ENCODE measurements at regions not wholly inside any gene's neighbourhood (a gene's known extent, or its start where the extent isn't known, plus 50 kb on each side); places are given as distances from the start of the nearest gene placed in this dataset.

DNA sequence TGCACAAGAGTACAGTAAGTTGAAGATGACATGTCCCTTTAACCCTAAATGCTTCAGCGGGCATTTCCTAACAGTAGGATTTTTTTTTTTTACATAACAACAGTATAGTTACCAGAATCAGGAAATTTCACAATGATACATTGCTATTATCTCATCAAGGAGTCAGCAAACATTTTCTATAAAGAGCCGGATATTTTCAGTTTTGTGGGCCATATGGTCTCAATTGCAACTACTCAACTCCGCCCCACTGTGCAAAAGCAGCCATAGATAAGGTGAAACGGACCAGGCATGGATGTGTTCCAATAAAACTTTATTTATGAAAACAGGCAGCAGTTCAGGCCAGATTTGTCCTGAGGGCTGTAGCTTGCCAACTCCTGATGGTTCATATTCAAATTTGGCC, 130.6 kb downstream of the SMAD6 start:
- no peak for DNase-seq

DNA sequence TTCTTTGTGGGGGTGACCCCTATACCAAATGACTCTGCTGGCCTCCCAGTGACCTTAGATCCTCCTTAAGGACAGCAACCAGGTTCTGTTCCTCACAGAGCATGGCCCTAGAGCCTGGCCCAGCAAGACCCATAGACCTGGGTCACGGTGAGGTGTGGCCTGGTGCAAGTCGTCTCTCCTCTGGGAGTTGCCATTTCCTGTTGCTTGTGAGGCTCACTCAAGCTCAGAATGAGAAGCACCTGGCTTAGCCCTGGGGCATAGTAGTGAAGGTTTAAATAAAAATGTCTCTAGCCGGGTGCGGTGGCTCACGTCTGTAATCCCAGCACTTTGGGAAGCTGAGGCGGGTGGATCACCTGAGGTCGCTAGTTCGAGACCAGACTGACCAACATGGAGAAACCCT, 131.3 kb downstream of the SMAD6 start:
- DNase-seq, result no peak

DNA sequence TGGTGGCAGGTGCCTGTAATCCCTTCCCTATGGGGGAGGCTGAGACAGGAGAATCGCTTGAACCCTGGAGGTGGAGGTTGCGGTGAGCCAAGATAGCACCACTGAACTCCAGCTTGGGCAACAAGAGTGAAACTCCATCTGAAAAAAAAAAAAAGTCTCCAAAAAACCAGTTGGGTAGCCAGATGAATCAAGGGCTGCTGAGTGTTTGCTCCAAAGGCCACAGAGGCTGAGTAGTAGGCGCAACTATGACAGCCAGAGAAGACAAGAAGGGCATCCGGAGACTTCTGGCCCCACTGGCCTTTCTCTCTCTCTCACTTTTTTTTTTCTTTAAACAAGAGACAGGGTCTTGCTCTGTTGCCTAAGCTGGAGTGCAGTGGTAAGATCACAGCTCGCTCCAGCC, 131.8 kb downstream of the SMAD6 start:
- DNase-seq, result no peak

DNA sequence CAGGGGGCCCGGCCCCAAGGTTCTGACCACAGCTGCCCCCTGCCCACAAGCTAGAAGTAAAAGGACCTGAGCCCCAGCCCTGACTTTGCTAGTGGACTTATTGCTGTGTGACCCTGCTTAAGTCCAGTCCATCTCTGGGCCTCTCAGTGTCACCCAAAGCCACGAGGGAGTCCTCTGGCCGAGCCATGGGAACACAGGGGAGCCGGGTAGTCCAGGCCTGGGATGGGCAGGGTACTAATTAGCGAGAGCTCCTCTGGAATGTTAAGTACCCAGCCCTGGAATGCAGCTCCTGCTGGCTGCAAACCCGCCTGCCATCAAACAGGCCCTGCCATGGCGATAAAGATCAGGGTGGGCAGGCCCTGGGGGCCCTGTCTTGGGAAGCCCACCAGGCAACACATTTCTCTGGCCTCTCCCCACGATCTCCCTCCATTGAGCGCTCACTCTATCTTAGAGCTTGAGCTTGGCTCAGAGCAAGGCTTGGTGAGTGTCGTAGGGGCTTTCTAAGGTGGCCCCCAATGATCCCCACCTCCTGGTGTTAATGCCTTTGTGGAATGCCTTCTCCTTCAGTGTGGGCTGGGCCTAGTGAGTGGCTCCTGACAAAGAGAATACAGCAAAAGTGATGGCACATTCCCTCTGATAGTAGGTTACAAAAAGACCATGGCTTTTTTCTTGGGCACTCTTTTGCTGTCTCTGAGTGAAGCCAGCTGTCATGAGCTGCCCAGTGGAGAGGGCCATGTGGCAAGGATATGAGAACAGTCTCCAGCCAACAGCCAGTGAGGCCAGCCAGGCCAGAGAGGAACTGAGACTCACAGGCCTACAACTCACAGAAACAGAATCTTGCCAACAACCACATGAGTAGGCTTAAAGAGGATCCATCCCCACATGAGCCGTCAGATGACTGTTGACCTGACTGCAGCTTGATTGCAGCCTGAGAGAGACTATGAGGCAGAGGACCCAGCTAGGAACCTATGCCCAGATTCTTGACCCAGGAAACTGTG, 133.1 kb downstream of the SMAD6 start:
- no peak for DNase-seq

DNA sequence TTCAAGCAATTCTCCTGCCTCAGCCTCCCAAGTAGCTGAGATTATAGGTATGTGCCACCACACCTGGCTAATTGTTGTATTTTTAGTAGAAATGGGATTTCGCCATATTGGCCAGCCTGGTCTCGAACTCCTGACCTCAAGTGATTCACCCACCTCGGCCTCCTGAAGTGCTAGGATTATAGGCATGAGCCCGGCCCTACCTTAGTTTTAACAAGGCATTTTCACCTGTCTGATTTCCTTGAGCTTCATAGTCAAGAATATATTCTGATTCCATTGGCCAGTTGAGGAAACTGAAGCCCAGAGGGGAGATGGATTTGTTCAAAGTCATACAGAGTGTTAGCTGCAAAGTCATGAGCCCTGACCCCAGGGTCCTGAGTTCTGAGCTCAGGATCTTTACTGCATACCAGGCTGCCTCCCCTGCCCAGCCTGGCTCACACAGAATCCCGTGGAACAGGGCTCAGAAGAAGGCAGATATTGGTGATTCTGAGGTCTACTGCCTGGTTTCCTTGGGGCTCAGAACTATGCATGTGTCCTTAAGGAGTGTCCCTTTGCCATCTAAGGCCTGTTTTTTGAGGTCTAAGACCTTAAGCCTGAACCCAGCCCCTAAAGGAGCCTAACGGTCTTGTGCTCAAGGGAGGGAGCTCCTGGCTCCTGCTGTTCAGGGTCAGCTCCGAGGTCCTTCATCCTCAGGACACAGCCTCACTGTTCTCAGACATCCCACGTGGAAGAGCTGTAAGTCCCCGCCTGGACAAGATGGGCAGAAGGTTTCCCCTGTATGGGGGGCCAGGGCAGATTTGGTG, 134.4 kb downstream of the SMAD6 start:
- DNase-seq, result no peak

DNA sequence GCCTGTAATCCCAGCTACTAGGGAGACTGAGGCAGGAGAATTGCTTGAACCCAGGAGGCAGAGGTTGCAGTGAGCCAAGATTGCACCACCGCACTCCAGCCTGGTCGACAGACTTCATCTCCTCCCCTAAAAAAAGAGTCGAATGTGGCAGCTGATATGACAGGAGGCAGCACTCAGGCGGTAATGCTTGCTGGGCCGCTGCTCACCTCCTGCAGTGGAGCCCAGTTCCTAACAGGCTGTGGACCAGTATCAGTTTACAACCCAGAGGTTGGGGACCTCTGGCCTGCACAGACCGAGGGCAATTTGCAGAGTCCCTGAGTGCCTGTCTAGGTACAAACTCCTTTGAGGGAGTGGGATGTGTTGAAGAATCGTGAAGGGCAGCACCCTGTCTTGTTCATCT, 136.2 kb downstream of the SMAD6 start:
- DNase-seq, result no peak

DNA sequence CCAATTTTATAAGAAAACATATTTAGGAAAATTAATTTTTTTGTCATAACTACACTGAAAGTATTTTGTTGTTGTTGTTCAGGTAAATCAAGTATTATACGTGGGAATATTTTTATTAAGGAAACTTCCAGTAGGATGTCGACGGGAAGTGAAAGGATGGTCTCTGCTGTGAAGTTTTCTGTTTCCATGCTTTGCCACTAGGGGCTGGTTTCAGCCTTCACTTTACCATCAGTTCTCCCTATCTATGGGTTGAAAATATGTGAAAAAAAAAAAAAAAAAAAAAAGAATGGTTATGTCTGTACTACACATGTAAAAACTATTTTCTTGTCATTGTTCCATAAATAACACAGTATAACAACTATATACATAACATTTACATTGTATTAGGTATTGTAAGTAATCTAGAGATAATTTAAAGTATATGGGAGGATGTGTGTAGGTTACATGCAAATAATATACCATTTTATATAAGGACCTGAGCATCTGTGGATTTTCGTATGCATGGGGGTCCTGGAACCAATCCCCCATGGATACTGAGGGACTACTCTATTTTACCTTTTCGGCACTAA, 136.7 kb downstream of the SMAD6 start:
- DNase-seq, result no peak

DNA sequence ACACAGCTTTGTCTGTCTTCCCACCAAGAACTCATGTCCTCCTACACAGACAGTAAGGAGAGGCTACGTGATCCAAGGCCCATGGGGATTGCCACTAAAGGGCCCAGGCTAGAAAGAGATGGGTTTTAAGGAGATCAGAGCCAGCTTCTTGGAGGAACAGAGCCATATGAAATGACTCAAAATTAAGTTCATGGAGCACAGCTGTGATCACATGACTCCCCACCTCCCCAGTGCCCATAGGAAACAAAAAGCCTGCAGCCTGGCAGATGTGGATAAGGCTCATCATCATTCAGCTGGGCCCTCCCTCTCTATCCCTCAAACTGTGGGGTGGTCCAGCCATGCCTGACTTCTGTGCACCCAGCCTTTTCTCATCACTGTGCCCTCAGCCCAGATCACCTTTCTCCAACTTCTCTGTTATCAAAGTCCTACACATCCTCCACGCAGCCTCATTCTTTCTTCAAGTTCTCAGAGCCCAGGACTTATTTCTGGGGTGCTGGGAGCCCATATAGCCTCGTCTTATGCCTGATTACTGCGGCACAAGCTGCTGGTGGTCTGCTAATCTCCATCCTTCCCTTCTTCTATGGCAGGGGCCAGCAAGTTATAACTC, 137.6 kb downstream of the SMAD6 start:
- DNase-seq, result no peak

DNA sequence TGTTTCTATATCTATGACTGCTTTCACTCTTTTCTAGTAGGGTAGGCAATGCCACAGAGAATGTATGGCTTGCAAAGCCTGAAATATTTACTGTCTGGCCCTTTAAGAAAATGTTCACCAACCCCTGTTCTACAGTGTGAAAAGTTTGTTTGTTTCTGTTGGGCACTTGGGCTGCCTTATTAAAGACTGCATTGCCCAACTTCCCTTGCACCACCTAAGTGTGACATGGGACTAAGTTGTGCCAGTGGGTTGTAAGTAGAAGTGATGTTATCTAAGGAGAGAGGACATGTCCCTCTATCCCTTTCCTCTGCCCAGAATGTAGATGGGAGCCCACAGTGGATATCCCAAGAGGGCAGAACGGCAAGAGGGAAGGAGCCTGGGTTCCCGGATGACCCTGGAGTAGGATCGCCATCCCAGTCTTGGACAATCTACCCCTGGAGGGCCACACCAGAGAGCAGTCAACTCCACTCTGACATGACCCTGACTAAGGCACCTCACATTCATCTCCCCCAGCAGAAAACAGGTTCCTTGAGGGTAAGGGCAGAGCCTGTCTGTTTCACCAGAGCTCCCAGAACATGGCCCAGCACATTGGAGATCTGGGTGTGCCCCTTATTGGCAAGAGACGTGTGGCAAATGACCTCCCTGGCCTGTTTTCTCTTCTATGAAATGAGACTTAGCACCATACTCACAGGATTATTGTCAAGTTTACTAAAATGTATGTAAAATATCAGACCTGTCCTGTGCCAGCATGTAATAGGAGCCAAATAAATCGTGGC, 138.8 kb downstream of the SMAD6 start:
- DNase-seq, result no peak

DNA sequence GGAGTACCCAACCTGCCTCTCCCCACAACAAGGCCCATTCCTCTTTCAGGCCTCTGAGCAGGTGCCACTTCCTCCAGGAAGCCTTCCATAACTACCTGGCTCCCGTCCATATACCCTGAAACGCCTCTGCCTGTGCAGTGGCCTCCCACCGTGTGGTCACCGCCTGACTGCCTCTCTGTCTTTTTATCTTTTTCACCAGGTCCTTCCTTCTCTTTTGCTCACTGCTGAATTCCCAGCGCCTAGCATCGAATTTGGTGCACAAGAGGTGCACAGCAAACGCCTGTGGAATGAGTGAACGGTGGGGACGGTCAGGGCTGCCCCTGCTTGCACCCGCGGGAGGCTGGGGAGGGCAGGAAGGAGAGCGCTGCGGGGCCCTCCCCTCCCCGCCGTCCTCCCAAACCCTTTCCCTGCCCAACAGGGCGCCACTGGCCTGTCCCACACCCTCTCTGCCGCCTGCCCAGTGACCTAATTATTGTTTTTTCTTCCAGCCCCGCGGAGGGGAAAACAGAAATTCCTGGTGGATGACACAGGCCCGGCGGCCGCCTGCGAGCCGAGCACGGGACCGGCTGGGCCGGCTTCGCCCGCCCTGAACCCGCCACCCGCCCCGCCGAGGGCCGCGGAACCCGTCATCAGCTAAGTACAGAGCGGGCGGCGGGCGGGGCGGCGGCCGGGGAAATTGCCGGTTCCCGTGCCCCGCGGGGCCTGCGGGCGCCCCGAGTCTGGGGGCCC, 140.1 kb downstream of the SMAD6 start:
- DNase-seq, result no peak

DNA sequence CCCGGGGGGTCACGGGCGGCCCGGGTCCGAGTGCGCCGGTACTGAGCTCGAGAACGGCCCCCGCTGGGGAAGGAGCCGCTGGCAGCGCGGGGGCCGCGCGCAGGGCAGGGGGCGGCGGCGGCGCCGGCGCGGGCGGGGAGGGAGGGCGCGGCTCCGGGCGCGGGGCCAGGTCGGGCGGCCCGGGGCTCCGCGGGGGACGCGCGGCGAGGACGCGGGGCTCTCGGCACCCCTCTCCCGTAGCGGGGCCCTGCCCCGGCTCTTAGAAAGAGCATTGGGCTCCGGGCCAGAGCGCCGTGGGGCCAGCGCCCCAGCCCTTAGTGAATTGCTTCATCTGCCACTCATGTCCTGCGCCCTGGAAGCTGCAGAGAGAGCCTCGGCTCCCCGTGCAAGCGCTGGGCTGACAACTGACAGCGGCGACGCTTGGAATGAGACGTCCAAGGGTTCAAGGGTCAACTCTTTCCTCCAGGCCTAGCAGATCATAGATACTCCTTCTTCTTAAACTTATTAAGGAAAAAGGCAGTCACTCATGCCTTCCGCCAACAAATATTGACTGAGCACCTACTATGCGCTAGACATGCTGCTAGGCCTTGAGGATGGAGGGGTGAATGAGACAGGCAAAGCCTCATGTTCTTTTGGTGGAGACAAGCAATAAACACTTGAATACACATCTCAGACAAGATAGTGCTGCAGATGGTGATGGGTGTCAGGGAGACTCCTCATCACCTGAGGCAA, 140.8 kb downstream of the SMAD6 start:
- no peak for DNase-seq

DNA sequence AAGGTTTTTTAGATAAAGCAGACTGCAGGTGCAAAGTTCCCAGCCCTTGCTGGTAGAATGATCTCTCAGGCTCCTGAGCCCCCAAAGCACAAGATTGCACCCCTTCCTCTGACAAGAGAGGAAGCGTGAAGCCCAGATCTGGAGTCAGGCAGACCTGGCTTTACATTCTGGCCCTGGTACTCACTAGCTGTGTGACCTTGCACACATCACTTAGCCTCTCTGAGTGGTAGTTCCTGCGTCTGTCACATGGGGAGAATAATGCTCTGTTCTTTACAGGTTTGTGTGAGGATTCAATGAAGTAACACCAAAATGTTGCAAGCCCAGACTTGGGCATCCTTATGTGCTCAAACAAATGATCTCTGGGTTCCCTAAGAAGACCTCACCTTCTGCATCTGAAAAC, 141.5 kb downstream of the SMAD6 start:
- no peak for DNase-seq

DNA sequence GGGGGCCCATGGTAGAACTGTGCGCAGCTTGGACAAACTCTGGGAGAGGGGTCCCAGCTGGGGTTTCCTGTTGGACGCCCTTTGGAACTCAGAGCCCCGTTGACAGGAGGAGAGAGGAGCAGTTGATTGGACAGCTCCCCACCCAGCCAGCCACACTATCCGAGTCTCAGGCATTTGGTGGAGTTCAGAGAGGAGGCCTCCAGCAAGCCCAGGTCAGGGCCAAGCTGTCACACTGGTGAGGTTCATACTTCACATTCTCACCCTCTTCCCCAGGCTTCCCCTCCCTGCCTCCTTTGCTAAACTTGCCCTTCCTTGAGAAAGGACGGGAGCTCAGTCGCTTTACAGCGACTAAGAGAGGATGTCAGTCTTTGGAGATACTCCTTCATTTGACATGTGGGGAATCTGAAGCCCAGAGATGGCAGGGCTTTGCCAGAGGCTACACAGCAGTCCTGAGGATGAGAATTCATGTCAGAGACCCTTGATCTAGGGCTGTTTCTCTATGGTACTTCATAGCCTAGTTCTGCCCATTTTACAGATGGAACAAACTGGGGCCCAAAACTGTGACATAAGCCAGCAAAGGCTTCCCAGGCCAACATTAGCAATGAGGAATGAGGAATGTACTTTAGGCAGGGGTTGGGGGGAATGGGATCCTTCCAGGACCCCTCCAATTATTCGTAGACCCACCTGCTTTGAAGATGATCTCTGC, 142.2 kb downstream of the SMAD6 start:
- DNase-seq, result no peak

DNA sequence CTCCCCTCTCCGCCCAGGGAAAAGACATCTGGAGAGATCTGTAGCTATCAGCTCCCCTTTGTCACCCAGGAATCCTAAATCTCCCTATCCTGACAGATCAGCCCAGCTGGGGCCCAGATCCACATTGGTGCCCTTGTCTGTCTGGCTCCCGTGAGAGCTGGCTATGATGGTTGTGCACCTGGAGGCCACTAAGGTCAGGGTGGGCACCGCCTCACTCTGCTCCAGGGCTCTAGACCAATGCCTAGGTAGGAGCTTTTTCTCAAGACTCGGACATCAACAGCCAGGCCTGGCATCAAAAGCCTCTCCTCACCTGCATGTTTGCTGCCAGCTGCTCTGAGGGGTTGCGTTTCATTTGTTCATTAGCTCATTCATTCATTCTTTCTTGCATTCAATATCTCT, 142.7 kb downstream of the SMAD6 start:
- DNase-seq, result no peak

DNA sequence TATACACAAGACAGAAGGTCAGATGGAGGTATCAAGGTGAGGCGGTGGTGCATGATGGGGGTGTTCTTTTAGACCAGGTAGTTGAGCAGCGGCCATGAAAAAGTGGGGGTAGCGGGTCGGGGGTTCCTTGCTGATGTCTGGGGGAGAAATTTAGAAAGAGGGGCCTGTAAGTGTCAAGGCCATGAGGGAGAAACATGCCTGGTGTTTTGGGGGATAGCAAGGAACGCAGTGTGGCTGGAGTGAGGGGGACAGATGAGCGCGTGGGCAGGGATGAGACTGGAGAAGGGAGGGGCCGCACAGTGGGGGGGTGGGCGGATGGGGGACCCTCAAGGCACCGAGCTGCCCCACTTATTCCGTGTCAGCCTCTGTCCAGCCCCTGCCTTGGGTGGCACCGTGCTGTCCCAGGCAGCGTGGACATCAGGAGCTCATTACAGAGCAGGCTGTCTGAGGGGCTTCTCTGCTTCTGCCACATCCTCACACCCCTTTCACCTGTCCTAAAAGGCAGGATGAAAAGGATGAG, 143.3 kb downstream of the SMAD6 start:
- DNase-seq, result no peak

DNA sequence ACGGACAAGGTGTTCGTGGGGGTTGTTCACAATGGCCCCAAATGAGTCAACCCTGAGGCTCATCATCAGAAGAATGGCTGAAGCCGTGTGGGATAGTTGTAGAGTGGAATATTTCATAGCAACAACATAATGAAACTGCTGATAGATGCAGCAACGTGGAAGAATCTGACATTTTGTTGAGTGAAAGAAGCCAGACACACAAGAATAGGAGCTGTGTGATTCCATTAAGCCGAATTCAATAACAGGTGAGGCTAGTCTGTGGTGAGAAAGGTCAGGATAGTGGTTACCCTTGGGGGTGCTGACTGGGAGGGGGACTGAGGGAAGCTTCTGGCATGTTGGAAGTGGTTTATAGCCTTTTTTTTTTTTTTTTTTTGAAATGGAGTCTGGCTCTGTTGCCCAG, 144.0 kb downstream of the SMAD6 start:
- DNase-seq, result no peak

DNA sequence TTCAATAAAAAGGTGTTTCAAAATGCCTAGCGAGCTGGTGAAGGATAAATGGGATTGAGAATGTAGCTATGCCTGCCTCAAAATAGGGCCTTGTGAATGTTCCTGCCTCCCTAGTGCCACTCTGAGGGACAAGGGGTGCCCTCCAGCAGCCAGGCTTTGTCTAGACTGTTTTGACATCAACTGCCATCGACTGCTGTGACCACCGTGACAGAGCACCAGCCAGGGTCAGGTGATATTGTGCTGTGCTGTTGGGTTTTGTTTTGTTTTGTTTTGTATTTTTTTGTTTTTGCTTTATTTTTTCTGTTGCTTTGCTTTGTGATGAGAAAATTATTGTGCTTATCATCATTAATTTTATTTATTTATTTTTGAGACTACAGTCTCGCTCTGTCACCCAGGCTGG, 144.8 kb downstream of the SMAD6 start:
- no peak for DNase-seq

DNA sequence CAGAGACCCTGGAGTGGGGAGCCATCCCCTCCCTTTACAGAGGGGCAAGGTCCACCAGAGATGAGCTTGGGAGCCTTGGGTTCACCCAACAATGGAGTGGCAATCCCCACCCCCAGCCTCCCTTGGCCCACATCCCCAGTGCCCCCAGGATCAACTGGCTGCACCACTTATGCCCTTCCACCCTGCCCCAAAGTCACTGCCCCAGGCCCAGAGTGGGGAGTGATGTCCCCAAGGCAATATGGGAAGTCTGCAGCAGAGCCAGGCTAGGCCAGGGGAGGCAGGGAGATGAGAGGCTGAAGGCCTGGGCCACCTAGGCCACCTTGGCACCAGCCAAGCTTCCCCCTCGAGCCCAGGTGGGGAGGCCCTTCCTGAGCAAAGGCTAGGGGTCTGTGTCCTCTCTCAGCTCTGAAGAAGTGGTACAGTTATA, 145.5 kb downstream of the SMAD6 start:
- no peak for DNase-seq

DNA sequence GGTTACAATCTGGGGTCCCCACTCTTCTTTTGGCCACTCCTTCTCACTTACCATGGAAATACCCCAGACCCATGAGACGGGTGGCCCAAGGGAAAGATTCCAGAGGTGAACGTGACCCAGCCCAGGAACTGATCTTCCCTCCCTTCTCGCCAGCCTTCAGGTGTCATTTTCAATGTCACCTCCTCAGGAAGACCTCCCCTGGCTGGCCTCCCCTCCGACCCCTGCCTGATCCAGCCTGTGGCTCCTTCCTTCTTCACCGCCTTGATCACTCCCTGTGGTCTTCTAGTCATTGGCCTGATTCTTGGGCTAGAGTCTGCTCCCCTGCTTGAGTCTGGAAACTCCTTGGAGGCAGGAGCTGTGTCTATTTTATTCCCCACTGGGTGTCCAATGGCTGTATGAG, 146.1 kb downstream of the SMAD6 start:
- DNase-seq, result no peak
